COLO829 (cell line): ENCODE measurements at regions not wholly inside any gene's neighbourhood (a gene's known extent, or its start where the extent isn't known, plus 50 kb on each side); places are given as distances from the start of the nearest gene placed in this dataset.
"Not testable (repeated sequence)": the region's sequence is repeated elsewhere in the genome, so short reads cannot be mapped to it uniquely, and the experiment has no call there.

Experiments used
- DNase-seq: peaks from one replicate; pipeline ENCODE4 v3.0.0; 2012; ENCODE audit warnings: low spot score

GRCh38 chr7:130849604-130850003 is 115.6 kb upstream of the KLF14 start:
- no peak for DNase-seq

DNA sequence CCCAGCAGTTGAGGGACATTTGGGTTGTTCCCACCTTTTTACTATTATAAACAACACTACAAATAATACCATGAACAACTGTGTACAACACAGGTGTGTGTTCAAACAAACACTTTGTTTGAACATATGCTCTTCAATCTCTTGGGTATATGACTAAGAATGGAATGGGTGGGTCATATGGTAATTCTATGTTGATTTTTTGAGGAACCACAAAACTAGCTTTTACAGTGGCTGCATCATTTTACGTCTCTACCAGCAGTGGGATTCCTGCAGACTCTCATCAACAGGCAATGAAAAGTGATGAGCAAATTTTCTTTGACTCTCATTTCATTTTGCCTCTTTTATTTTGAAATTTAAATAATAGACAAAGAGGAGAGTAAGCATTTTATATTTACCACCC is 116.9 kb upstream of the KLF14 start:
- no peak for DNase-seq

- DNase-seq, result no peak
These were observed 118.9 kb upstream of the KLF14 start for GRCh38 chr7:130852867-130853266.

DNA sequence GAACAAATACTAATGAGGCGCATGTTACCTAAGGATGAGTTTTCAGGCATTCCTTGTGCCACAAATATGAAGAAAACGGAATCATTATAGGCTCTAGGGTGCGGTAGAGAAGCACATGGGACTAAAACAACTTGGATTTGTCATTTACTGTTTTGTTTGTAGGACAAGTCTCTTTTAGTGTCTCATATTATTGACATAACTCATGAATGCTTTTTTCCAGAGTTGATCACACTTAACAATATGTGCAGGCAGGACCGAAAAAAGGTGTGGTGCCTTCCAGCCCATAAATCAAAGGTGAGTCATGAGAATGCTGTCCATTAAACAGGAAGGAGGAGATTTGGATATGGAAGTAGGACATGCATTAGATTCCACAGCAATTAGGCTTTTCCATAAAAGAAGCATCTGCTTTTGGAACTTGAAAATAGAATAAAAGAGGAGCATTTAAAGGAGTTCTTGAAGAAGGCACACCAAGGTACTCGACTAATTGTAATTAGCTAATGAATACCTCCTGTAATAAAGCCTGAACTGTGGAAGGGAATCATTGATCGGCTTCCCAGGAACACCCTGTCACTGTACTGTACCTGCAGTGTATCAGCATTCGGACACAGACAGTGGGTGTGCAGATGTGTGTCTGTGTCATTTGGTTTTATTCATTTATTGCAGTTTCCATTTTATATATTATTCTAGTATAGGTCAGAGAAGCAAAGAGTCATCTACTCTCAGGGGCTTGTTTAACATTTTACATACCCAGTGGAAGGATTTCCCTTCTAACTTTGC is 119.7 kb upstream of the KLF14 start:
- DNase-seq, result no peak

DNA sequence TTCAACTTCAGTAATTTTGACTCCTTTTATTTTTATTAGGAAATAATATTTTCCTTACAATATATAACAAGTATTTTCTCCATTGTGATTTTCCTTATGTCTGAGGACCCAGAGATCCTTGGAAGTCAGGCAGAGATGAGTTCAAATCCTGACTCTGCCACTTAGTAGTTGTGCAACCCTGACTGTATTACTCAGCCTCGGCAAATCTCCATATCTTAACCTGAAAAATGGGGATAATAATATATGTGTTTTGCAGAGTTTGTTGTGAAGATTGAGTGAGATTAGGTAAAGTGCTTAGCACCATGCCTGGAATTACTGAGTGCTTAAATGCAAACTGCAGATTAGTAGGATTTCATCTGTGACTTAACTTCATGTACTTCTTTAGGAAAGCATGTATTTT is 120.5 kb upstream of the KLF14 start:
- DNase-seq, result no peak

DNA sequence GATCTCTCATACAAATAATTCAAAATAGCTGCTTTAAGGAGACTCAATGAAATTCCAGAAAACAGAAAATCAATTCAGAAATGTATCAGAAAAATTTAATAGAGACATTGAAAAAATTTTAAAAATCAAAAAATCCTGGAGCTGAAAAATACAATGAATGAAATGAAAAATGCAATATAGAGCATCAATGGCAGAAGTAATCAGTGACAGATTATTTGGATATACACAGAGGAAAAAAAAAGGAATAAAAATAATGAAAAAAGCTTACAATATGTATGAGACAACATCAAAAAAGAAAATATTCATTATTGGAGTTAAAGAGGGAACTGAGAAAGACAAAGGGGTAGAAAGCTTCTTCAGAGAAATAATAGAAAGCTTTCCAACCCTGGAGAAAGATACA is 122.9 kb upstream of the KLF14 start:
- no peak for DNase-seq

DNA sequence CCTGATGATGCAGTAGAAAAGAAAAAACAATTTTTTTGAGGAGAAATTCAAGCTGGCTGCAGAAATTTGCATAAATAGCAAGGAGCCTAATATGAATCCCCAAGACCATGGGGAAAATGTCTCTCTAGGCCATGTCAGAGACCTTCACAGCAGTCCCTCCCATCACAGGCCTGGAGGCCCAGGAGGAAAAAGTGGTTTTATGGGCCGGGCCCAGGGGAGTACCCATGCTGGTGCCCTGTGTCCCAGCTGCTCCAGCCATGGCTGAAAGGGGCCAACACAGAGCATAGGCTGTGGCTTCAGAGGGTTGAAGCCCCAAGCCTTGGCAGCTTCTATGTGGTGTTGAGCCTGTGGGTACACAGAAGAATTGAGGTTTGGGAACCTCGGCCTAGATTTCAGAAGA is 126.8 kb upstream of the KLF14 start:
- DNase-seq, result not testable (repeated sequence)

GRCh38 chr7:130865408-130866236 is 131.6 kb upstream of the KLF14 start:
- peak; percentile 87 for DNase-seq

GRCh38 chr7:130867039-130867438 is 133.0 kb upstream of the KLF14 start:
- DNase-seq, result no peak

DNA sequence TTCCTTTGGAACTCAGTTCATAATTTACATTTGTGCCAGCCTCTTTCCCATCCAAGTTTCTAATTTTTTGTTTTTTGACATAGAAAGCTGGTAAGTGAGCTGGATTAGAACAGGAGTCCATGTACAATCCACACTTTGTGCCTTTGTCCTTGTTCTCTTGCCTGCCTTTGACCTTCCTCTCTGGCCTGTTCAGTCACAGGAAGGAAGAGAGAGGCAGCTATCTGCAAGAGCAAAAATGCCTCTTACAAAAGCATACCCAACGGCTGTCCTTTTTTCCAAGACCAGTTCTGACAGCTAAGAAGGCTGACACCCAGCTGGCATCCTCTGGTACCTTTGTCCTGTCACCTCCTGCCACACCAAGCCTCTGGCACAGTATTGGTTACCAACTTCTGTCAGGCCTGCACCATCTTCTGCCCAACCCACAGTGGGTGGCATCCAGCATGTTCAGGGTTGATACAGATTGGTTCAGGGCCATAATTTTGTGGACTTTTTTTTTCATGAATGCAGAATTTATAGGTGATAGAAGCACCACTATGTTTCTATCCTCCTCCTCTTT is 133.7 kb upstream of the KLF14 start:
- DNase-seq, result no peak

DNA sequence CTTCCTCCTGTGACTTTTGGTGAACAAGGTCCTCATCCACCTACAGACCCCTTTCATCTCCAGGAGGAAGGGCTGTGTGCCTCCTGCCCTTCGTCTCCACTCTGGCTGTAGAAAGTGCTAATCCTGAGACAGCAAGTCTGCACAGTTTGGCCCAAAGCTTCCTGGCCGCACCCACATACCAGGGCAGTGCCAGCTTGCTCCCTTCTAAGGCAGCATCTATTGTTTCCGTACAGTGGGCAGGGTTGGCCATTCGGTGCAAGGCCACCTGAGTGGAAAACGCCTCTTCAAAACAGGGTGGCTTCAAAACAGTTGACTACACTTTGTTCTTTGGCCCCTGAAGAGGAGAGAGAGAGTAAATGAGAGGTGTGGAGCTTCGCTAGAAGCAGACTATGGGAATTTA is 134.1 kb upstream of the KLF14 start:
- no peak for DNase-seq

GRCh38 chr7:130869918-130870317 is 135.9 kb upstream of the KLF14 start:
- DNase-seq, result no peak

DNA sequence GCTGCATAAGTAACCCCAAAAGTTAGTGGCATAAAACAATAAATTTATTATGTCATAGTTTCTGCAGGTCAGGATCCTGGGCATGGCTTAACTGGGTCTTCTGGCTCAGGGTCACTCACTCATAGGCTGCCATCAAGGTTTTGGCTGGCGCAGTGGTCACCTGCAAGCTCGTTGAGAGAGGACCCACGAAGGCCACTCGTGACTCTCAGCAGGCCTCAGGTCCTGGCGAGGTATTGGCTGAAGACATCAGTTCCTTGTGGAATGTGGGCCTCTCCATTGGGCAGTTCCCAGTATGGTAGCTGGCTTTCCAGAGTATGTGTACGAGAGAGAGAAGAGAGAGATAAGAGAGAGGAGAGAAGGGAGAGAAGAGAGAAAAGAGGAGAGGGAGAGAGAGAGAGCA is 138.3 kb upstream of the KLF14 start:
- DNase-seq, result no peak

GRCh38 chr7:130872756-130873448 is 138.9 kb upstream of the KLF14 start:
- DNase-seq, result no peak

DNA sequence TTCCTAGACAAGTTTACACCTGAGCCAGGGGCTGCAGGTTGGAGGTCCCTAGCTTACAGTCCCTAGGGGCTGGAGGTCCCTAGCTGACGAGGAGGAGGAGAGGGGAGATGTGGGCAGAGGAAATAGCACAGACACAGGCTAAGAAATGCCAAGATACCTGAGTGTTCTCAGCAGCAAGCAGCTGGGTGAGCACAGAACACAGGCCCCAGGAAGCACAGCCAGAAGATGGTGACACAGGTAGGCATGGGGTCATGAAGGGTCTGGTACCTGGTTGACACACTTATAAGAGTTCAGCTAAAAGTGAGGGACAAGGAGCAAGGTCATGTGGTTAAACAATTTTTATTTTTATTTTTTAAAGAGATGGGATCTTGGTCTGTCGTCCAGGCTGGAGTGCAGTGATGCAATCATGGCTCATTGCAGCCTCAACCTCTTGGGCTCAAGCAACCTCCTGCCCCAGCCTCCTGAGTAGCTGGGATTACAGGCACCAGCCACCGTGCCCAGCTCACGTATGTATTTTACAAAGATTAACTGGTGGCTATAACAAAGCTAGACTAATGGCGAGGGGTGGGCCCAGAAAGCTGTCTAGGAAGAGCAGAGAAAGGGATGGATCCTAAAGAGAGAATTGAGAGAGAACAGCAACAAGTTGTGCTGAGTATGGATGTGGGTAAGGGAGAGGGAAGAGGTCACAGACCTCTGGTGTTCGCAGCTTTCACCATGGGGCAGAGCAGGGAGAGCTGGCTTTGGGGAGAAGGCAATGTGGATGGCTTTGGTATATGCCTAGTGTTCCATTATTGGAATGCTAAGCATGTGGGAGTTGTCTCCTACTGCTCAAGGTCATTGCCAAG is 140.3 kb upstream of the KLF14 start:
- no peak for DNase-seq

DNA sequence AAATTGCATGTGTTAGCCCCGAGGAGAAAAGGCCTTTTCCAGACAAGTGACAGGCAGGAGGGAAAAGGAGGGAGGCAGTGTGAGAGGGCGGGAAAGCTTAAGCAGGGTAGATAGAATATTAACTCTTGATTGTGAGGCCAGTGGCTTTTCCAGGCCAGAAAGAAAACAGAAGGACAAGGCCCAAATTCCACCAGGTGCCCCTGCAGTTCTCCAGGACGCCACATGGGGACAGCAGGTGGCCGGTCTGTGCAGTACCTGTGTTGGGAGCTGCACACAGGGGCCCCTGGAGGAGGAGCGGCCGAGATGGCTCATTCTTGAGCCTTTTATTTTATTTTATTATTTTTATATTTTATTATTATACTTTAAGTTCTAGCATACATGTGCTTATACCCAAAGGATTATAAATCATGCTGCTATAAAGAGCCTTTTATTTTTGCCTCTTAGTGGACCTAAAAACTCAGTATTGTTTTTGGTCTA is 141.3 kb upstream of the KLF14 start:
- peak; percentile 68 for DNase-seq

DNA sequence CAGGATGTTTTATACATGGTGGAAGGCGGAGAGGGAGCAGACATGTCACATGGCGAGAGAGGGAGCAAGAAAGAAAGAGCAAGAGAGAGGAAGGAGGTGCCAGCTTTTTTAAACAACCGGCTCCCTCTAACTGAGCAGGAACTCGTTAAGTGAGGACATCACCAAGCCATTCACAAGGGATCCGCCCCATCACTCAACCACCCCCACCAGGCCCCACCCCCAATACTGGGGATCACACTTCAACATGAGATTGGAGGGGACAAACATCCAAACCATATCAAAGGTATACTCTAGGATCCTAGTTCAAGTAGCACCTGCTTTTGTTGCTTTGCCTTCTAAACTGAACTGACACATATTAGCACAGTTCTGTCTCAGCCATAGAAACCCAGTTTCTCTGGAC is 141.9 kb upstream of the KLF14 start:
- no peak for DNase-seq

DNA sequence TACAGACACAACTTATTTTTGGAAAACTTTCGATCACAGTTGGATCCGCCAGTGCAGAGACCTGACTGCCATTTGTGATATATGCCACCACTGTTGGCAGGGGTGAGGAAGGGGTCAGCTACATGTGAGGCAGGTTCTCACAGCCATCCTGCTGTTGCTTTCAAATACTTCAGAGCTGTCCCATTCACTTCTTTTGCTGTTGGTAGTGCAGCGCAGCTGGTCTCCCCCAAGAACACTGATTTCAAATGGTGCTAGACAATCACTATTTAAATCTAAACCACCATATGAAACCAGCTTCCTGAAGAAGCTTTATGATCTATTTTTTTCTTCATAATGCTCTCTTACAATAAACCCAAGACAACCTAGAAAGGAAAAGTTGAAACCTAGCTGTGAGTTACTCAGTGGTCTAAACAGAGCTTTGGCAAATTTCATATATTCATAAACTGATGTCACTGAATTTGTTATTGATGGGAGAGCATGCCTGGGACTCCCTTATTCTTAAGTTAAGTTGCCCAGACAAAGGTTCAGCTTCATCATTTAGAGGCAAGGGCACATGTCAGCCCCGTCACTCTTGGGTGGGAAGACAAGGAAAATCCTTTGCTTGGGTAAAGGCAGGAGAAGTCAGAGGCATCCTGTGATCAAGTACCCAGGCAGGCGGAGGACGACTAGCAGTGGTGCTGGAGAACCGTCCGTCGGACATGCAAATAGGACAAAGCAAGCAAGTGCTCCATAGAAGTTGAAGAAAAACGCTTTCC is 143.4 kb upstream of the KLF14 start:
- DNase-seq, result no peak

GRCh38 chr7:130877991-130878305 is 143.9 kb upstream of the KLF14 start:
- DNase-seq, result no peak

DNA sequence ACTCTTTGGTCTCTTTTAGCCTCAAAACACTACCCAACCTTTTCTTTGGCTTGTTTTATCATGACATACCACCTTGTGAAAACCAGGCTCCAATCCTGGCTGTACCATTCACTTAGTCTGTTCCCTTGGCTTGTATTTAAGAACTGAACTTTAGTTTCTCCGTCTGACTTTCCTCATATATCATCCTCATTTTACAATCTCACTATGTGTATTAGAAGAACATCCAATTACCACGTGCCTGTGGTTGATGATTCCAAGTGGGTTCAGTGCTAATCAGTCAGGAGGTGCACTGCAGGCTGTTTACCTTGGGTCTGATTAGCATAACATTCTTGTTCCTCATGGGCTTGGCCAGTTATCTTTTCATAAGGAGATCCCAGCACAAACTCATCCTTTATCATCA is 144.8 kb upstream of the KLF14 start:
- DNase-seq, result no peak

DNA sequence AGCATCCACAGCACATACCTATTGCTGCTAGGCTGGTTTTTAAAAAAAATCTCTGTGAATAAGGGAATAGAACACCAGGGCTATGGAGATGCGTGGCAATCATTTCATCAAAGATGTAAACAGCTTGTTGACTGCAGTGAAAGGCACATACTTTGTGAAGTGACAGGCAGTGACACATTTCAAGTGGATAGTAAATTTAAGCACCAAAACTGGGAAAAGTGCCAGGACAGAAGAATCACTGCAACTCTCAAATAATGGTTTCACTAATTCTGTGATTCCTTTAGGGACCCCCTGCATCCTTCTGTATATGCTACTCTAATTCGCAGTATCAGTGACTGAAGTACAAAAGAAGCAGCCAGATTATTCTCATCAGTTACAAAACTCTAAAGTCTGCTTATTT is 145.2 kb upstream of the KLF14 start:
- no peak for DNase-seq
